ENCODE measurements at regions not wholly inside any gene's neighbourhood (a gene's known extent, or its start where the extent isn't known, plus 50 kb on each side); places are given as distances from the start of the nearest gene placed in this dataset. TPM values are rescaled to one million over a fixed set of nuclear protein-coding genes. Genes with fewer than 3 reads are reported as not detected.

GRCh38 chr1:4847711-4848110 lies 193.3 kb downstream of the AJAP1 start:
- no peaks in the 10 kb centered on the region for H3K4me1 ChIP-seq (ENCODE audit: control insufficient read depth in 2 of 2, insufficient read depth in 2 of 2, low read length in 2 of 2)
- H3K4me2 ChIP-seq (replicated peaks; ENCODE audit: low read depth, low read length, poor library complexity, severe bottlenecking), result no peak overlapping the region
- H3K27ac ChIP-seq (ENCODE audit: low read length in 2 of 2), result no peak overlapping the region
- no peaks in the 10 kb centered on the region for H4K20me1 ChIP-seq (ENCODE audit: control insufficient read depth, insufficient read depth, low read length, poor library complexity, severe bottlenecking)
- CTCF ChIA-PET, result no interaction called here
- H3K27me3 Mint-ChIP-seq, result peaks cover 10% of the 10 kb centered on the region
- no peak overlapping the region for H3K4me3 ChIP-seq (ENCODE audit: control extremely low read depth in 1 of 5, extremely low read depth in 1 of 5, insufficient read depth in 1 of 5, low read depth in 2 of 5, low read length in 4 of 5)
- no peak overlapping the region for H3K4me3 Mint-ChIP-seq
- H3K79me2 ChIP-seq (ENCODE audit: control insufficient read depth, insufficient read depth, low read length), result no peaks in the 10 kb centered on the region
- TF ChIP-seq, protein P1, sequence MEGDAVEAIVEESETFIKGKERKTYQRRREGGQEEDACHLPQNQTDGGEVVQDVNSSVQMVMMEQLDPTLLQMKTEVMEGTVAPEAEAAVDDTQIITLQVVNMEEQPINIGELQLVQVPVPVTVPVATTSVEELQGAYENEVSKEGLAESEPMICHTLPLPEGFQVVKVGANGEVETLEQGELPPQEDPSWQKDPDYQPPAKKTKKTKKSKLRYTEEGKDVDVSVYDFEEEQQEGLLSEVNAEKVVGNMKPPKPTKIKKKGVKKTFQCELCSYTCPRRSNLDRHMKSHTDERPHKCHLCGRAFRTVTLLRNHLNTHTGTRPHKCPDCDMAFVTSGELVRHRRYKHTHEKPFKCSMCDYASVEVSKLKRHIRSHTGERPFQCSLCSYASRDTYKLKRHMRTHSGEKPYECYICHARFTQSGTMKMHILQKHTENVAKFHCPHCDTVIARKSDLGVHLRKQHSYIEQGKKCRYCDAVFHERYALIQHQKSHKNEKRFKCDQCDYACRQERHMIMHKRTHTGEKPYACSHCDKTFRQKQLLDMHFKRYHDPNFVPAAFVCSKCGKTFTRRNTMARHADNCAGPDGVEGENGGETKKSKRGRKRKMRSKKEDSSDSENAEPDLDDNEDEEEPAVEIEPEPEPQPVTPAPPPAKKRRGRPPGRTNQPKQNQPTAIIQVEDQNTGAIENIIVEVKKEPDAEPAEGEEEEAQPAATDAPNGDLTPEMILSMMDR (IDR thresholded peaks at IDR 0.05), result no peak
- no peak for TF ChIP-seq EZH2 (IDR thresholded peaks at IDR 0.05; ENCODE audit: borderline replicate concordance, insufficient read depth, low read depth, low read length, poor library complexity, severe bottlenecking)
- ATAC-seq (ENCODE audit: low read depth) (no peak), DNase-seq (no peak)
- WGBS (ENCODE audit: insufficient coverage), result 97% methylated on average over 5 of the region's 5 CpGs
- no peak overlapping the region for H3K27ac Mint-ChIP-seq
- no peaks in the 10 kb centered on the region for H3K4me1 Mint-ChIP-seq
- intact Hi-C loops (cut with micrococcal nuclease), result no loop called here
- no peaks in the 10 kb centered on the region for H3K27me3 ChIP-seq (replicated peaks in 1 of 4; ENCODE audit: control extremely low read depth in 1 of 4, control insufficient read depth in 3 of 4, insufficient read depth in 4 of 4, low read length in 3 of 4)
- no peak overlapping the region for H2AFZ ChIP-seq (ENCODE audit: insufficient read depth, low read depth, low read length, poor library complexity, severe bottlenecking)
- POLR2A ChIA-PET, result no interaction called here
- H3K9ac ChIP-seq (ENCODE audit: low read length), result no peak overlapping the region
- H3K9me3 Mint-ChIP-seq (ENCODE audit: insufficient read depth), result no peaks in the 10 kb centered on the region
- H3K36me3 ChIP-seq (replicated peaks in 1 of 2; ENCODE audit: control extremely low read depth in 1 of 2, control insufficient read depth in 1 of 2, extremely low read depth in 1 of 2, insufficient read depth in 2 of 2, low read length in 1 of 2), result no peaks in the 10 kb centered on the region
- peaks cover 0 to 4% (median 2%) of the 10 kb centered on the region in 3 donors for H3K9me3 ChIP-seq (ENCODE audit: control extremely low read depth in 1 of 3, control insufficient read depth in 2 of 3, insufficient read depth in 1 of 3, low read length in 2 of 3)

Small RNAs in the stretch of these regions (small RNA-seq; reads per million reads assigned to genes)
- gene MIR4417 (ENCODE audit: insufficient read length, low read depth, low replicate concordance), result not detected
